Mesothelial cell of epicardium (in vitro differentiated cells): ENCODE measurements at regions not wholly inside any gene's neighbourhood (a gene's known extent, or its start where the extent isn't known, plus 50 kb on each side); places are given as distances from the start of the nearest gene placed in this dataset.
"Not testable (repeated sequence)": the region's sequence is repeated elsewhere in the genome, so short reads cannot be mapped to it uniquely, and the experiment has no call there.

Experiments
- DNase-seq, 2 experiments: peaks; one replicate each; pipeline ENCODE4 v3.0.0; 2021; ENCODE audit warnings: low spot score in 2 of 2; ENCODE audit not compliant: unreplicated experiment in 2 of 2
- H3K27ac Mint-ChIP-seq: 2 replicates; pipeline ENCODE4 v1.8.0; 2021; ENCODE audit warnings: mixed read lengths
- H3K27me3 Mint-ChIP-seq: 2 replicates; pipeline ENCODE4 v1.8.0; 2021; ENCODE audit warnings: low read depth, mixed read lengths
- H3K36me3 Mint-ChIP-seq: 2 replicates; pipeline ENCODE4 v1.8.0; 2021; ENCODE audit warnings: mixed read lengths
- H3K4me1 Mint-ChIP-seq: 2 replicates; pipeline ENCODE4 v1.8.0; 2021; ENCODE audit warnings: mixed read lengths
- H3K4me3 Mint-ChIP-seq: 2 replicates; pipeline ENCODE4 v1.8.0; 2021; ENCODE audit warnings: mild to moderate bottlenecking, moderate library complexity, mixed read lengths
- H3K9me3 Mint-ChIP-seq: 2 replicates; pipeline ENCODE4 v1.8.0; 2021; ENCODE audit warnings: mixed read lengths
- CTCF ChIP-seq: fragments of 200-600 bp; sonication (generic); IDR thresholded peaks from one replicate; pipeline ENCODE4 v1.5.0; 2021; ENCODE audit warnings: antibody characterized with exemption; ENCODE audit not compliant: unreplicated experiment

GRCh38 chrX:113157496-113157895 lies 316.9 kb upstream of the AMOT start:
- no peak overlapping the region for H3K4me3 Mint-ChIP-seq
- H3K9me3 Mint-ChIP-seq = peaks cover 40% of the 10 kb centered on the region
- TF ChIP-seq CTCF = no peak
- H3K27me3 Mint-ChIP-seq = no peaks in the 10 kb centered on the region
- H3K36me3 Mint-ChIP-seq = no peaks in the 10 kb centered on the region
- DNase-seq = no peak
- no peaks in the 10 kb centered on the region for H3K4me1 Mint-ChIP-seq
- no peak overlapping the region for H3K27ac Mint-ChIP-seq

GRCh38 chrX:113154315-113154714 lies 313.7 kb upstream of the AMOT start:
- not testable (repeated sequence) for H3K4me1 Mint-ChIP-seq, DNase-seq, H3K36me3 Mint-ChIP-seq, H3K27ac Mint-ChIP-seq, H3K27me3 Mint-ChIP-seq, H3K4me3 Mint-ChIP-seq
- H3K9me3 Mint-ChIP-seq = peaks cover 38% of the 10 kb centered on the region

GRCh38 chrX:113136836-113137235 lies 296.2 kb upstream of the AMOT start:
- H3K27me3 Mint-ChIP-seq = no peaks in the 10 kb centered on the region

GRCh38 chrX:113133316-113133715 lies 292.7 kb upstream of the AMOT start:
- H3K9me3 Mint-ChIP-seq = peaks cover 15% of the 10 kb centered on the region
- no peaks in the 10 kb centered on the region for H3K27me3 Mint-ChIP-seq
- no peaks in the 10 kb centered on the region for H3K36me3 Mint-ChIP-seq
- H3K4me3 Mint-ChIP-seq = no peak overlapping the region
- no peak for DNase-seq
- no peak overlapping the region for H3K27ac Mint-ChIP-seq
- no peak for TF ChIP-seq CTCF
- no peaks in the 10 kb centered on the region for H3K4me1 Mint-ChIP-seq

More at GRCh38 chrX:113136836-113137235, 296.2 kb upstream of the AMOT start:
- Mint-ChIP-seq H3K36me3 (no peaks in the 10 kb centered on the region), H3K4me1 (no peaks in the 10 kb centered on the region), H3K9me3 (peaks cover 13% of the 10 kb centered on the region), H3K4me3 (no peak overlapping the region), H3K27ac (no peak overlapping the region)
- no peak for TF ChIP-seq CTCF
- no peak for DNase-seq

GRCh38 chrX:113124693-113125092 lies 284.1 kb upstream of the AMOT start:
- Mint-ChIP-seq H3K4me1 (peaks cover 9% of the 10 kb centered on the region), H3K36me3 (no peaks in the 10 kb centered on the region), H3K4me3 (no peak overlapping the region), H3K27me3 (no peaks in the 10 kb centered on the region), H3K27ac (no peak overlapping the region), H3K9me3 (peaks cover 23% of the 10 kb centered on the region)
- no peak for TF ChIP-seq CTCF
- no peak for DNase-seq

- Mint-ChIP-seq H3K27ac (no peak overlapping the region), H3K9me3 (peaks cover 21% of the 10 kb centered on the region), H3K4me3 (no peak overlapping the region), H3K4me1 (peaks cover 10% of the 10 kb centered on the region), H3K27me3 (no peaks in the 10 kb centered on the region), H3K36me3 (peaks cover 3% of the 10 kb centered on the region)
- DNase-seq = no peak
- TF ChIP-seq CTCF = no peak
These were observed 234.9 kb upstream of the AMOT start for GRCh38 chrX:113075521-113075920.
